B cell (primary cell): ENCODE measurements at regions not wholly inside any gene's neighbourhood (a gene's known extent, or its start where the extent isn't known, plus 50 kb on each side); places are given as distances from the start of the nearest gene placed in this dataset.

ENCODE experiments used
- ATAC-seq: fragments of 200-7000 bp; cut with Tn5 transposase; one replicate; pipeline ENCODE4 v1.10.0; 2021; ENCODE audit warnings: low read depth, mild to moderate bottlenecking, moderate number of reproducible peaks, moderate library complexity
- CTCF ChIA-PET: fragments of 350-600 bp; sonication (Branson Sonifier 250); formaldehyde crosslinking; loops from one replicate; lab custom pipeline; 2021; ENCODE audit warnings: antibody characterized with exemption, inconsistent platforms; lab: Charles Lee
- POLR2A ChIA-PET: fragments of 350-600 bp; sonication (Branson Sonifier 250); formaldehyde crosslinking; loops from one replicate; lab custom pipeline; 2021; ENCODE audit warnings: antibody characterized with exemption; lab: Charles Lee
- DNase-seq: peaks from one replicate; pipeline ENCODE4 v3.0.0; 2013
- H2AFZ ChIP-seq: 2 replicates; pipeline ENCODE4 v1.6.1; 2012; ENCODE audit warnings: mild to moderate bottlenecking, low read depth, low read length; ENCODE audit not compliant: insufficient read depth, poor library complexity, severe bottlenecking
- H3K27ac ChIP-seq, 2 donors: 1 replicate in 1 of 2; 2 replicates in 1 of 2; pipeline ENCODE4 v1.5.1; 2012 to 2013; ENCODE audit warnings: low read length in 2 of 2, mild to moderate bottlenecking in 2 of 2, moderate library complexity in 1 of 2
- H3K27me3 ChIP-seq, 4 experiments: fragments of 200-600 bp in 1 of 4; sonication (generic) in 1 of 4; replicated peaks in 1 of 4; 1 replicate in 2 of 4; 2 replicates in 2 of 4; pipeline versions ENCODE4 v1.6.1 to v1.7.0; 2013 to 2016; ENCODE audit warnings: low read length in 3 of 4, mild to moderate bottlenecking in 2 of 4, mixed read lengths in 1 of 4, moderate library complexity in 1 of 4; ENCODE audit not compliant: insufficient read depth in 4 of 4, control insufficient read depth in 3 of 4; ENCODE audit errors: control extremely low read depth in 1 of 4
- H3K36me3 ChIP-seq, 2 experiments: replicated peaks in 1 of 2; 1 replicate in 1 of 2; 2 replicates in 1 of 2; pipeline versions ENCODE4 v1.6.1 to v1.7.1; 2013; ENCODE audit warnings: low read length in 1 of 2; ENCODE audit not compliant: insufficient read depth in 2 of 2, control insufficient read depth in 1 of 2; ENCODE audit errors: control extremely low read depth in 1 of 2, extremely low read depth in 1 of 2
- H3K4me1 ChIP-seq, 2 donors: fragments of 200-600 bp in 1 of 2; sonication (generic) in 1 of 2; 1 replicate in 1 of 2; 2 replicates in 1 of 2; pipeline versions ENCODE4 v1.5.1 to v1.6.1; 2013 to 2017; ENCODE audit warnings: low read length in 2 of 2; ENCODE audit not compliant: control insufficient read depth in 2 of 2, insufficient read depth in 2 of 2
- H3K4me2 ChIP-seq: replicated peaks from 2 replicates; pipeline ENCODE3; 2012; ENCODE audit warnings: mild to moderate bottlenecking, low read depth, low read length; ENCODE audit not compliant: poor library complexity, severe bottlenecking
- H3K4me3 ChIP-seq, 5 experiments: fragments of 200-600 bp in 1 of 5; sonication (generic) in 1 of 5; 1 replicate in 3 of 5; 2 replicates in 2 of 5; pipeline versions ENCODE4 v1.5.1 to v1.7.0; 2011 to 2016; ENCODE audit warnings: low read length in 4 of 5, mild to moderate bottlenecking in 4 of 5, low read depth in 2 of 5, control low read depth in 1 of 5, moderate library complexity in 1 of 5; ENCODE audit not compliant: insufficient read depth in 1 of 5; ENCODE audit errors: control extremely low read depth in 1 of 5, extremely low read depth in 1 of 5
- H3K79me2 ChIP-seq: fragments of 200-600 bp; sonication (generic); one replicate; pipeline ENCODE4 v1.6.0; 2016; ENCODE audit warnings: low read length; ENCODE audit not compliant: control insufficient read depth, insufficient read depth
- H3K9ac ChIP-seq: fragments of 200-600 bp; sonication (generic); 2 replicates; pipeline ENCODE4 v1.6.1; 2017; ENCODE audit warnings: mild to moderate bottlenecking, low read length, moderate library complexity
- H3K9me3 ChIP-seq, 3 donors: one replicate each; pipeline versions ENCODE4 v1.6.1 to v1.7.1; 2013; ENCODE audit warnings: low read length in 2 of 3; ENCODE audit not compliant: control insufficient read depth in 2 of 3, insufficient read depth in 1 of 3; ENCODE audit errors: control extremely low read depth in 1 of 3
- H4K20me1 ChIP-seq: 2 replicates; pipeline ENCODE4 v1.6.0; 2012; ENCODE audit warnings: mild to moderate bottlenecking, low read length; ENCODE audit not compliant: insufficient read depth, control insufficient read depth, poor library complexity, severe bottlenecking
- H3K27ac Mint-ChIP-seq: one replicate; pipeline ENCODE4 v1.8.0; 2021; ENCODE audit warnings: mixed read lengths
- H3K27me3 Mint-ChIP-seq: one replicate; pipeline ENCODE4 v1.8.0; 2021; ENCODE audit warnings: mixed read lengths
- H3K4me1 Mint-ChIP-seq: one replicate; pipeline ENCODE4 v1.8.0; 2021; ENCODE audit warnings: mixed read lengths
- H3K4me3 Mint-ChIP-seq: one replicate; pipeline ENCODE4 v1.8.0; 2021; ENCODE audit warnings: mixed read lengths
- H3K9me3 Mint-ChIP-seq: one replicate; pipeline ENCODE4 v1.8.0; 2022; ENCODE audit warnings: mixed read lengths; ENCODE audit not compliant: insufficient read depth
- CTCF ChIP-seq: fragments of 200-600 bp; IDR thresholded peaks from one replicate; pipeline ENCODE4 v1.8.0; 2022; ENCODE audit warnings: antibody characterized with exemption, mild to moderate bottlenecking
- EZH2 ChIP-seq: IDR thresholded peaks from 2 replicates; pipeline ENCODE4 v1.6.1; 2012; ENCODE audit warnings: borderline replicate concordance, low read depth, mild to moderate bottlenecking, moderate library complexity, low read length; ENCODE audit not compliant: insufficient read depth, poor library complexity, severe bottlenecking
- whole genome bisulfite sequencing: methylation state at CpG from one replicate; pipeline ENCODE4 v1.1.5; 2013; ENCODE audit warnings: missing lambda C conversion rate; ENCODE audit not compliant: insufficient coverage; 5-methylcytosine and 5-hydroxymethylcytosine counted together
- intact Hi-C: fragments of 100-400 bp; cut with micrococcal nuclease; formaldehyde crosslinking; loops from one replicate; pipeline ENCODE4 v1.10.0; 2022

- H3K4me1 ChIP-seq = no peaks in the 10 kb centered on the region
- Mint-ChIP-seq H3K27me3 (peaks cover 12% of the 10 kb centered on the region), H3K9me3 (peaks cover 4% of the 10 kb centered on the region), H3K4me3 (no peak overlapping the region), H3K4me1 (no peaks in the 10 kb centered on the region), H3K27ac (no peak overlapping the region)
- intact Hi-C loops = no loop called here
- 100% methylated on average over 1 of the region's 1 CpG for WGBS
- H3K4me2 ChIP-seq = no peak overlapping the region
- DNase-seq (no peak), ATAC-seq (no peak)
- H3K9me3 ChIP-seq = peaks cover 0 to 8% (median 0%) of the 10 kb centered on the region in 3 donors
- no peak overlapping the region for H3K4me3 ChIP-seq
- H3K79me2 ChIP-seq = no peaks in the 10 kb centered on the region
- no peak overlapping the region for H3K9ac ChIP-seq
- H2AFZ ChIP-seq = no peak overlapping the region
- peaks cover 0 to 13% (median 0%) of the 10 kb centered on the region in 4 experiments for H3K27me3 ChIP-seq
- CTCF ChIA-PET = interaction anchor here (1.1 kb wide), 1 partner anchor 11 kb away, joined by 4 read pairs; no protein-coding TSS in a partner anchor
- TF ChIP-seq CTCF = no peak
- no peak for TF ChIP-seq EZH2
- POLR2A ChIA-PET = no interaction called here
- H3K36me3 ChIP-seq = no peaks in the 10 kb centered on the region
- no peaks in the 10 kb centered on the region for H4K20me1 ChIP-seq
- no peak overlapping the region for H3K27ac ChIP-seq
Observed at GRCh38 chr14:71201840-71202239, 294.6 kb downstream of the PCNX1 start.

- Histone ChIP-seq H3K79me2 (no peaks in the 10 kb centered on the region), H2AFZ (no peak overlapping the region), H3K4me1 (no peaks in the 10 kb centered on the region), H3K36me3 (no peaks in the 10 kb centered on the region), H3K27ac (no peak overlapping the region), H3K27me3 (peaks cover 0 to 8% (median 0%) of the 10 kb centered on the region in 4 experiments), H3K4me2 (no peak overlapping the region), H3K4me3 (no peak overlapping the region), H3K9me3 (peaks cover 0 to 10% (median 0%) of the 10 kb centered on the region in 3 donors), H4K20me1 (no peaks in the 10 kb centered on the region), H3K9ac (no peak overlapping the region)
- no peak overlapping the region for H3K27ac Mint-ChIP-seq
- H3K4me1 Mint-ChIP-seq = no peaks in the 10 kb centered on the region
- H3K4me3 Mint-ChIP-seq = no peak overlapping the region
- ATAC-seq (no peak), DNase-seq (no peak)
- TF ChIP-seq CTCF (no peak), EZH2 (no peak)
- ChIA-PET POLR2A (no interaction called here), CTCF (no interaction called here)
- peaks cover 4% of the 10 kb centered on the region for H3K9me3 Mint-ChIP-seq
- WGBS = 67% methylated on average over 2 of the region's 3 CpGs
- intact Hi-C loops = no loop called here
- H3K27me3 Mint-ChIP-seq = peaks cover 11% of the 10 kb centered on the region
Observed at GRCh38 chr14:71202881-71203280, 295.6 kb downstream of the PCNX1 start.
